A172 (cell line): ENCODE measurements at regions not wholly inside any gene's neighbourhood (a gene's known extent, or its start where the extent isn't known, plus 50 kb on each side); places are given as distances from the start of the nearest gene placed in this dataset.
A peak's percentile ranks its signal among the peaks of the same experiment; 100 is the strongest.

Source experiments
- DNase-seq: peaks from one replicate; pipeline ENCODE4 v3.0.0-alpha.2; 2015; ENCODE audit warnings: low spot score

DNA sequence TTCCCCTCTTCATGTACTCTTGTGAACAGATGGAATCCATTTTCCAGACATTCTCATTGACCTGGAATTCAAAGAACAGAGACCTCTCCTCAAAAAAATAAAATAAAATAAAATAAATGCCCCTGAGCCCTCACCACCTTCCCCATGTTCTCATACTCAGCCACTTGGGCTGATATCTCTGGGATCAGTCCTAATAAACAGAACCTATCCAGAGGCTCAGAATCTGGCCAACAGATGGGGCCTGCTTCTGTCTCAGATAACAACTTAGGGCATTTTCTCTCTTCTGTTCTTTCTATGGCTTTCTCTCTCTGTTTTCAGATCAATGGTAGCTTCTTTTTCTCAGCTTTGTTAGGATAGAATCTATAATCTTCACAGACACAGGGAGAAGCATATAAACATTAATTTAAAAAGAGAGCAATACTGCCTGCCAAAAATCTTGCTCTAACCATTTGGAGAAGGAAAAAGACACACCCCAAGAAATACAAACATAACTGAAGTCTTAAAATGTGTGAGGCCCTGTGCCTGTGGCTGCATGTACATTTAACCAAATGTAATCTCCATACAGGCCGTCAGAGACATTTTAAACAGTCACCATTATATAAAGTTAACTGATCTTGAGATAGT lies 907.1 kb downstream of the FAT4 start:
- DNase-seq, result no peak

DNA sequence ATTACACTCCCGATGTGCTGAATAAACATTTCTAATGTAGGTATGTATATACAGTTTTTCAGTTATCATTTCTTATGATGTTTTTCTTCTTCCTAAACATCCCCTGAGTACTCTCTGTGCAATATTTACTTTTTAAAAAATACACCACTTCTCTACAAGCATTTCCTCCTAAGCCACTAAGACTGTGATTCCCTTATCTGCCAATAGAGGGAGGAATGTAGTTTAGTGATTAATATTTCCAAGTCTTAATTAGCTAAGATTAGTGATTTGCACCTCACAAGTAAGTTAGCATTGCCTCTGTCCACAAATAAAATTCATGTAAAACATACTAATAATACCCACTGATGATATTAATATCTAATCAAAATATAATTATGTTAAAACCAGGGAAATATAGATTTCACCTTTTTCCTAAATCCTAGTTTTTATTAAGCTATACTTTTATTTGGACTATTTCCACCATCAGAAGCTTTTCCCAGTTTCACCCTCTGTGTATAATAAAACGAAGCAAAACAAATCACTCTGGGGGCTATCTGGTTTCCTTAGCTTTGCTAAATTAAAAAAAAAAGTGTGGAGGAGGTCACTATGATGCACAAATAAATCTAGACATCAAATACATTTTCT lies 909.1 kb downstream of the FAT4 start:
- DNase-seq, result peak; percentile 15

DNA sequence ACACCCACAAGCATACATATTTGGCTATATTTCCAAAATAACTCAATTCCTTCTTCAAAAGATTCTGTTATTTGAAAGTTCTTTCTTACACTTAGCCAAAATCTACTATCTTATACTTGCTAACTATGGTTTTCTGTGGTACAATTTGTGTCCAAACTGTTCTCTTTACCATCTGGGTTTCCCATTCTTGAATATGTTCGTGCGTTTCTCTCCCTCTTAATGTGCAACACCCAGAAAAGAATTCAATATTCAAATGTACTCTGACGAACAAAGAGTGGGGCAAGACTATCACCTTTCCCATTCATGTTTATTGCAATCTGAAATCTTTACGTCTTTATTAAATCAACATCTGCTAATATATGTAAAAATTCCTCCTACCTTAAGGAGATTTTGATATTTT lies 912.7 kb downstream of the FAT4 start:
- DNase-seq, result no peak

DNA sequence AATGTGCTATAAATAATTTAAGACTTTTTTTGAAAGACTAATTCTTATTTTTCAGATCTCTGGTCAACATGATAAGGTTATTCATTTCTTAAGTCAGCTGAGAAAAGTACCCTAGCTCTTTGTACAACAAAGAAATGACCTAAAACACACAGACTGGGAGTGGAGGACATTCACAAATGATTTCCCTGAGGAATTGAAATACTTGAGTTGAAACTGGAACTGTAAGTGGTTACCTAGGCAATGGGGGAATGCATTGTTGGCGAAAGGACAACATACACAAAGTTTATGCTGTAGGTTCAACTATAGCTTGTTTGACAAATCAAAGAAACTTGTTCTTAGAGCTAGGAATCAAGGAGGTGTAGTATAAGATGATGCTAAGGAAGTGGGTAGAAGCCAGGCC lies 915.5 kb downstream of the FAT4 start:
- no peak for DNase-seq

DNA sequence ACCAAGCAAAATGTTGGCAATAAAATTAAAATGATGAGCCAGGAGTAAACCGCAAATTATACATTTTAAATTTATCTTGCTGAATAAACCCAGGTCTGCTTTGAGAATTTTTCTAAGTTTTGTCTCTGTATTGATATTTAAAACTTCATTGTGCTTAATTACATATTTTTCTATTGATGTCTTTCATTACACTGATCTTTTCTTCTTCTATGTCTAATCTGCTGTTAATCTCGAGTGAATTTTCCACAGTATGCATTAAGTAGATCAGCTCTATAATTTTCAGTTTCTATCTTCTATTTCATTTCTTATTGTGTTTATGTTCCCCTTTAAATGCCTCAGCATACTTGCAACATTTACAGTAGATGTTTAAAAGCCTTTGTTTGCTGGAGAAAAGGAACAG lies 918.7 kb downstream of the FAT4 start:
- no peak for DNase-seq

DNA sequence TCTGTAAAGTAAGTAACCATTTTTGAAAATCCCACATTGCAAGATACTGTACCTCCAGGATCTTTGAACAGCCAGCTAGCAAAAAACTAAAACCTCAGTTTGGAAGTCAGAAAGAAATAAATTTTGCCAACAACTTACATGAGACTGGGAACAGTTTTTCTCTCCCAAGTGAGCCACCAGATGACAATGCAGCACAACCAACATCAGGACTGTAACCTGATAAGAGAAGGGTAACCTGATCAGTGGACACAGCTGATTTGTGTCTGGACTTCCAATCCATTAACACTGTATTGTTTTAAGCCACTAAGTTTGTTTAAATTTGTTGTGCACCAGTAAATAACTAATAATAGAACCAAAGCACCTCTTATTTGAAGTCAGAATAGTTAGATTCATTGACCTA lies 923.3 kb downstream of the FAT4 start:
- no peak for DNase-seq

DNA sequence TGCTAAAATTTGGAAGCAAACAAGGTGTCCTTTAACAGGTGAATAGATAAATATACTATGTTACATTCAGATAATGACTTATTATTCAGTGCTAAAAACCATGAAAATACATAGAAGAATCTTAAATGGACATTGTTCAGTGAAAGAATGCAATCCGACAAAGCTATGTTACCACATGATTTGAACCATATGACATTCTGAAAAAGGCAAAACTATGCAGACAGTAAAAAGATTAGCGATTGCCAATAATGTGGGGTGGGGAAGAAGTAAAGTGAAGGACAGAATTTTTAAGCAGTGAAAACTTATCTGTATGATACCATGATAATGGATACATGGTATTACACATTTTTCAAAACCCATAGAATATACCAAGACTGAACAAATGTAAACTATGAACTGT lies 926.9 kb downstream of the FAT4 start:
- no peak for DNase-seq

DNA sequence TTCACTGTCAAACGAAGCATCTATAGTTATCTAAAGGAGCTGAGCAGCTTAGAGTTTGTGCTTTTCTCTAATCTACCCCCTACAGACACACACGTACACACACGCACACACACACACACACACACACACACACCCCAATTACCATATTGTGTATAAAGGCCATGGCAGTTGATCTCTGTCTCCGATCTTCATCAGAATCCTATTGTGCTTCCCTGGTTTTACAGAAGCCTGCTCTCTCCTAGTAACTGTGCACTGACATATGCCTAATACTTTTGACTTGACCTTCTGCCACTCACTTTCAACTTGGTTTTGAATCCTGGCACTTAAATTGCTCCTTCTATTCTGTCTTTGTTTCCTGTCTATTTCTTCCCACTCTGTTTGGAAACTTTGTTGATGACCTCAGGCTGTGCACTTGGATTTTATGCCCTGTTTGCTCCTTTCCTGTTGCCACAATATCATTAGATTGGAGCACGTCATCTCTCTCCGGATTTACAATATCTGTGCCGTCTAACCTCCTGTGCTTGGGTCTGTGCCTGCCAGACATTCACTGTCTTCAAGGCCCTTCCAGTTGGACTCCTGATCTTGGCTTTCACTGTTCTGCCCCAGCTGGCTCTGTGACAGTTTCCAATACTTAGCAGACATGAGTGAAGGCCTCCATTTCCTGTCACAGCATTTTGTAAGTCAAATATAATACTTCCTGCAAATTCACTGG lies 928.1 kb downstream of the FAT4 start:
- no peak for DNase-seq

DNA sequence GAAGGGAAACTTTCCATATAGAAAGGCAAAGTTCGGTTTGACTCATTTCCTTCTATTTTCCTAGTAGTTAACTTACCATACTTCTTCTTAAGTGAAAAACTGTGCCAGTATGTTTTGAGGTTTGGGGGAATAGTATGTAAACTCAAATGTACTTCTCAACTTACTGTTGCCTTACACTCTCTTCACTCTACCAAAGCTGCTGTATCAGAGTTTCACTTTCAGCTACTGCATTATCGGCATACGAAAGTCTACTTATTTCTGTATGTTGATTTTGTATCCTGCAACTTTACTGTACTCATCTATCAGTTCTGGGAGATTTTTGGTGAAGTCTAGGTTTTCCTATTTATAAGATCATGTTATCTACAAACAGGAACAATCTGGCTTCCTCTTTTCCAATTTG lies 932.7 kb downstream of the FAT4 start:
- peak; percentile 2 for DNase-seq

DNA sequence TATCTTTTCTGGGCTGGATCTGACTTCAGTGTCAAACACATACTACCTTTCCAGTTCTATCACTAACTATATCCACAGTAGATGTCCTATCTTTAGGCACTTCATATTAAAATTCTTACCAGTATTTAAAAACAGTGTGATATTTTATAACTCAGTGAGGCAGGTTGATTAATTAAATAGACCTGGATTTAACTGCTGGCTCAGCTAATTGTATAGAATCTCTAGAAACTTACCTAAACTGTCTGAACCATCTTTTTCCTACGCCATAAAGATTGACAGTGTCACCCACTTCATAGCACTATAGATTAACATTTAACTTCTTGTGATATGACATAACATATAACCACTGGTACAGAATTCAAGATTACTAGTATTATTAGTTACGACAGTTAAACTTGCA lies 935.3 kb downstream of the FAT4 start:
- no peak for DNase-seq

DNA sequence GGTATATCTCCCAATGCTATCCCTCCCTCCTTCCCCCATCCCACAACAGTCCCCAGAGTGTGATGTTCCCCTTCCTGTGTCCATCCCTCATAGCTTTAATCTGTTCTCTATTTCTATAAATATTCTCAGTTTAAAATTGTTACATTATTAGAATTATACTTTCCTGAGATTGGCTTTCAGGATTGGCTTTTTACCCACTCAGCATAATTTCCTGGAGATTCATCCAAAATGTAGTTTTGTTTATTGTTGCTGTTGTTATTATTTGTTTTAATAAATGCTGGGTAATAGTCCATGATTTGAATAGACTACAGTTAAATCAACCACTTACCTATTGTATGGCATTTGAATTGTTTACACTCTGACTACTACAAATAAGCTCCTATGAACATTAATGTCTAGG lies 936.4 kb downstream of the FAT4 start:
- DNase-seq, result no peak

DNA sequence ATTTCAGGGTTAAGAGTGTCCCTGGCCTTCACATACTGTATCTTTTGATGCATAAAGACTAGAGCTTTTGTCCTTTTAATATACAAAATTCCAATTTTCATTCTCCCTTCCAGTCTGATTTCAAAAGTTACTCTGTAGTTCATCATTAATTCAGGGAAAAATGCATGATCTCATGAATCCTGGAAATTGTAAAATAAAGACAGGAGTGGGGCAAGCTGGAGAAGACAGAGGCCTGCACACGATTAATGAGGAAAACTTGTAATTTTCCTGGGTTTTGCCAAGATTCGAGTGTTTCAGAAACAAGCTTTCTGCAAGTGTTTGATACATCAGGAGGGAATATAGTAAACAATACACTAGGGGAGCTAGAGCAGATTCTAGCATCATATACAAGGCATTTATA lies 947.9 kb downstream of the FAT4 start:
- no peak for DNase-seq

DNA sequence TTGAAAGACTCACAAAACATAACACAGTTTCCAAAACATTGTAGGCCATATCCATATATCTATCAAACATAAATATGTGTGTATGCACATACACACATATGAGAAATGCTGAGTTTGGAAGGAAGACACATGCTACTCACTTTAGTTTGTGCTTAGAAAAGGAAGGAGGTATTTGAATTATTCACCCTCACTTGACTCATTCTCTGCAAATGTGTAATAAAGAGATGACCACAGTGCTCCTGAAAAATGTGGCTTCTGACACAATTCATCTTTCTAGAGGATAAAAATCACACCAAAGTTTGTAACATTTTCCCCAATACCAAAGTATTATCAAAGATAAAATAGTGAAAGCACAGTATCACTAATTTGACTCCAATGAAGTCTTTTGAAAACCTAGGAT lies 950.1 kb downstream of the FAT4 start:
- peak; percentile 31 for DNase-seq

DNA sequence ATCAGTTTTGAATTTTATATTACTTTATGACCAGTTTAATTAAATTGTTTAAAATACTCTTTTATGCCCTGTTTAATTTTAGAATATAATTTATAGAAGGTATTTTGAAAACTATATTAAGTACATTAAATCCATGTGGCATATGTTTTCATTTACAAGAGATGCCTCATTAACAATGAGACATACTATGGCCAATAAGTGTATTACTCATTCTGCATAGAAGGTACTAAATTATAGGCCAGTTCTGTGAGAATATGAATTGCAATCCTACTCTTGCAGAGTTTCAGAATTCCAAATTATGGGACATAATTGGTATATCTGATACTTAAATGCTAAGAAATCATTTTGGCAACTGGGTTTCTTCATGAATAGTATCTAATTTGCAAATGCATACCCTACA lies 951.1 kb downstream of the FAT4 start:
- no peak for DNase-seq

DNA sequence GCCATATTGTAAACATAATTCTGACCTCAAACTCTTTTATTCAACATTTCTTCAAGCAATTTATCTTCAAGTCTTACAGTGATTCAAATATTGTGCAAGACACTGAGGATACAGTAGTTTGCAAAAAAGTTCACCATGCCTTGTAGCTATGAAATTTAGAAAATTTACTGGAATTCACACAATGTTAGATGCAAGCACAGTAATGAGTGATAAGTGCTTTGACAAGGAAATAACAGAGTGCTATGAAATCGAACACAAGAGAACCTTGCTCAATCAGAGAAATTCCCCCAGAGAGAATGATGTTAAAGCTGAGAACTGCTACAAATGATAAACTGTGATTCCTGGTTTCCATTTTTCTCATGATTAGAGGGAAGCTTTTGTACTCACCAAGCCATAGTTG lies 952.9 kb downstream of the FAT4 start:
- DNase-seq, result no peak

DNA sequence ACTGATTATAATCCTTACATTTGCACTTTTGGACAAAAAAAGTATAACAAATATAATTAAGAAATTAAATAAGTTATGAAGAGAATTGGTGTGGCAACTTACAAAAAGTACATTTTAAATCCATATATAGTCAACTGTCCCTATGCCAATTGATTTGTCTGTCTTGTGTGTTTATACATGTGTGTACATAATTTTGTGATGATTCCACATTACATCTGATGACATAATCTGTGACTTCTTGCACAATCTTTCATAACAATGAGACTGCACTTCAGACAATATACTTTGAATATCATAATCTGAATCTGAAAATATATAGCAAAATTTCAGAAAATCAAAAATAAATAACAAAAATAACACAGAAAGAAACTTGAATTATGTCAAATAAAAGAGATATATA lies 953.4 kb downstream of the FAT4 start:
- DNase-seq, result no peak

DNA sequence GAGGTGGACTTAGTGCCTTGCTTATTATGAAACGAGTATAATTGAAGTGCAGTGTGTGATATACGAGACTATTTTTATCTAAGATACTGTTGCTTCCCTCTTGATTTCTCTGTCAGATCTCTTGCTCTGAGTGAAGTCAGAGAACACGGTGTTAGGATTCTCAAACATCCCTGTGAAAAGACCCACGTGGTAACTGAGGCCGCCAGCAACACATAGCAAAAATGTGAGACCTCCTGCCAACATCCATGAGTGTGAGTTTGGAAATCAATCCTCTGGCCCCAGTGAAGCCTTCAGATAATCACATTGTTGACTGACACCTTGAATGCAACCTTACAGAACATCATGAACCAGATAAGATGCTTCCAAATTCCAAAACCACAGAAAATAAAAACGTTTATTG lies 954.4 kb downstream of the FAT4 start:
- DNase-seq, result no peak

DNA sequence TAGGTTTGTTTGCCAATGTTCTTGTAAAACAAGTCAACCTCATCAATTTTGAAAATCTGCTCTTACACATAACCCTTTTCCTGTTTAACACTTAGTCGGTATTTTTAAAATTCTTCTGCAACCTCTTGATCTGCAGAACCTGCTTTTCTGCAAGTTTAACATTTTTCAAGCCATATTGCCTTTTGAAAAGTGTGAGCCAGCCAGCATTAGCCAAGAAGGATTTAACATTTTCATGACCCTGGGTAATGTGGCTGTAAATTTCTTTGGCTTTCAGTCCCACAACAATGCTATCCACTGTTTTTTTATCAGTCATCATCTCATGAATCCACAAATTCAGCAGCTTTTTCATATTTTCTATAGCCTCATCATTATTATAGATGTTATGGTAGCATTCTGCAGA lies 956.5 kb downstream of the FAT4 start:
- DNase-seq, result no peak

DNA sequence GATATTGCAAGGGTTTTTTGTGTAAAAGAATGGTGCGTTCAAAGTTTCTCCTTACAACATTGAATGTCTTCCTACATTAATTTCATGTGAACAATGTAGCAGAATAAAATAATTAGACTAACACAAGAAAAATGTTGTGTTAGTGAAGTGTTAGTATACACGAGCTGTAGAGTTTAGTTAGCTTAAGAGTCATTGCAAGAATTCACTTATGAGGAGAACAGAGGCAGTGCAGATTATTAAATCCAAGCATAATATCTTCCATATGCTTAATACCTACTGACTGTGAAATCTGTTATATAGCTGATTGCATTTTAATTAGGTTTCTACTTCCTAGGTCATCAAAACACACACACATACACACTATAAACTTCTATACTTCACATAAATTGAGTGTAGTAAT lies 959.0 kb downstream of the FAT4 start:
- DNase-seq, result no peak

DNA sequence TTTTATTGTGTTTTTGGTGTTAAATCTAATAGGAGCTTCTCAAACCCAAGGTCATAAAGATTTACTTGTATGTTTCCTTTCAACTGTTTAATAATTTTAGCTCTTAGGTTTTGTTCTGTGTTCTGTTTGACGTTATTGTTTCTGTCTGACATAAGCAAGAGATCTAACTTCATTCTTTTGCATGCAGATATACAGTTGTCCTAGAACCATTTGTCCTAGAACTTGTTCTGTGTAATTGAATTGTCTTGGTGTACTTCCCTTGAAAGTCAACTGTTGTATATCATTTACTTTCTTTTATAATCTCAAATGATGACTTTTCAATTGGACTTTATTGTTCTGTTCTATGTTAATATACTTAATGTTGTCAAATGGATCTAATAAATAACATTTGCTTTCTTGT lies 977.1 kb downstream of the FAT4 start:
- no peak for DNase-seq

DNA sequence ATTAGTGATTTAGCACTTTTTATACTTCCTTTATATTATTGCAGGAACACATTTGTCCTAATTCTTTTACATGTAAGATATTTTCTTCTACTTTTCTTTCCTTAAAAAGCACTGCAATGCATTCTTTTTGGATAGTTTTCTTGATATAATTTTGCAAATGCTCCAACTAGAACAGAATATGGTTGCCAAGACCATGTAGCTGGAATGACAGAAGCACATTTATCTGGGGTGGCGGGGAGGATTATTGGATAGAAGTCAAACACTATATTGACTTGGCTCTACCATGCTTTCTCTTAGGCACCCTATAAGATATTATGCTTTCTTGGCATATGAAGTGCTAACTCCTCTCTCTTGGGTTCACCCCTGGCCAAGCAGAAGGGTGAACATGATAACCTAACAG lies 983.5 kb downstream of the FAT4 start:
- DNase-seq, result no peak

DNA sequence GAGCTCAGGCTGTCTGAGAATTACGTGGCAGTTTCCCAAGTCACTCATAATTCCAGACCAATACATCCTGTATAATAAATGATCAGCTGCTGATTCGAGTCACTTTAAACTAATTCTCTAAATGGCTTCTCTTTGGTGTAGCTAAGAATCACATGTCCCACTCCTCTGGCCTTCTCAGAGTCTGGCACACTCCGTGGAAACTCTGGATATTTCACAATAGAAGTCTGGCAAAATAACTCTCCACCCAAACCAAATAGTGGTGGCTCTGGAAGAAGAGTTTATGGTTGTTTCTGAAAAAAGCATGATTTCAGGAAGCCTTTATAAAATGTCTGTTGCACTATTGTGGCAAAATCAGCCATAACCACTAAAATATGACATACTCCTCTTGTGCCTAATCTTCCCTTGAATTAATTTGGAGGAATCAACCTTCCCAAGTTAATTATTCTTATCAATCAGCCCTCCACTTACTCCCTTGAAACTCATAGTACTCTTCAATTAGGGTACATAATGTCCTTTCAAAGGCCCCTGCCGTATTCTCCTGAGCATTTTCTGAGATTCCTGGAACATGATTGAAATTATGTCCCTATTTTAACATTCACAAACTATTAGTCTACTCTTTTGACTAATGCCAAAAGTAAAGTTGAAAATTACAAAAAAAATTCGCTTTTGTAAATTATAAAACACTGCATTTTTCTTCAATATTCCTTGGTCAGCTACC lies 991.6 kb downstream of the FAT4 start:
- no peak for DNase-seq

DNA sequence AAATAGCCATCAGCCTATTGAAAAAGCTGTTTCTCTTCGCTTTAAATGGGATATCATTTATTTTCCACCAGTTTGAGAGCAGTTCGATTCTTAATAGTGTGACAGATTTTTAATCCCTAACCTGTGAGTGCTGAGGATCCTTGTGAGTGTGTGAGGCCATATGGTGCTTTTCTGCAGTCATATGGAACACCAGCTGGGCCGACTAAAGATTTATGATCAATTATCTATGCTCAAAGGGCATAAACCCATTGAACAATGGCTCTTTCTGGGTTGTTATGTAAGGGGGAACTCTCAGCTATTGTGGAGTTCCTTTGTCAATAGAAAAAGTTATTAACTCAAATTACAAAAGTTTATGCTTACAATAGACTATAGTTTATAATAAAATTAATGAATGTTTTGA lies 1003.6 kb downstream of the FAT4 start:
- no peak for DNase-seq
